K562 (cell line): ENCODE measurements at regions not wholly inside any gene's neighbourhood (a gene's known extent, or its start where the extent isn't known, plus 50 kb on each side); places are given as distances from the start of the nearest gene placed in this dataset.

Source experiments
- ATAC-seq: fragments of 200-7000 bp; cut with Tn5 transposase; 3 replicates; pipeline ENCODE4 v1.9.1; 2020; ENCODE audit warnings: moderate library complexity
- BruUV-seq: library from RNA; stranded (reverse); fragments of 400-500 nt; replicated peaks from 2 replicates; lab custom pipeline; 2021; lab: Mats Ljungman, UMichigan
- CTCF ChIA-PET: fragments of 300-600 bp; formaldehyde crosslinking; extraction: SDS; loops from one replicate; lab custom pipeline; 2021; ENCODE audit warnings: low intra/inter-chr PET ratio; lab: Yijun Ruan, JAX
- POLR2A ChIA-PET: fragments of 300-600, 350-650 bp; sonication (Branson Sonifier 250); formaldehyde crosslinking; extraction: SDS; loops from one replicate; lab custom pipeline; 2021; ENCODE audit warnings: antibody characterized with exemption, inconsistent platforms; lab: Yijun Ruan, JAX
- DNase-seq, 4 experiments: peaks; one replicate each; pipeline versions ENCODE4 v3.0.0 to v3.0.0-alpha.2; 2011 to 2018; ENCODE audit warnings: low spot score in 3 of 4, mixed read lengths in 3 of 4; ENCODE audit errors: extremely low read depth in 1 of 4
- FAIRE-seq: peaks from 2 replicates; lab custom pipeline; 2011; peaks lifted over from hg19 to GRCh38; lab: Jason Lieb, UNC
- H2AFZ ChIP-seq: 2 replicates; pipeline ENCODE4 v1.6.0; 2011; ENCODE audit warnings: low read depth, low read length, control low read depth, inconsistent platforms
- H3K27ac ChIP-seq: fragments of 200-600 bp; 3 replicates; pipeline ENCODE4 v1.8.0; 2011; ENCODE audit warnings: low read depth, mild to moderate bottlenecking, control low read depth, inconsistent platforms, low read length, moderate library complexity, mixed read lengths; ENCODE audit errors: extremely low read depth
- H3K27me3 ChIP-seq, 2 experiments: fragments of 300-600 bp in 1 of 2; 2 replicates in 1 of 2; 3 replicates in 1 of 2; pipeline versions ENCODE4 v1.6.0 to v1.8.0; 2011; ENCODE audit warnings: inconsistent platforms in 2 of 2, low read length in 2 of 2, mild to moderate bottlenecking in 1 of 2, mixed read lengths in 1 of 2, moderate library complexity in 1 of 2; ENCODE audit not compliant: control insufficient read depth in 2 of 2, insufficient read depth in 2 of 2
- H3K36me3 ChIP-seq: fragments of 300-600 bp; 3 replicates; pipeline ENCODE4 v1.8.0; 2011; ENCODE audit warnings: mild to moderate bottlenecking, low read length, inconsistent platforms; ENCODE audit not compliant: control insufficient read depth, insufficient read depth
- H3K4me1 ChIP-seq, 2 experiments: fragments of 200-600 bp in 1 of 2; replicated peaks in 1 of 2; 2 replicates in 1 of 2; 3 replicates in 1 of 2; pipeline versions ENCODE4 v1.5.1 to v1.8.0; 2011; ENCODE audit warnings: inconsistent platforms in 2 of 2, low read length in 2 of 2, mild to moderate bottlenecking in 1 of 2, mixed read lengths in 1 of 2, moderate library complexity in 1 of 2; ENCODE audit not compliant: control insufficient read depth in 2 of 2, insufficient read depth in 2 of 2
- H3K4me2 ChIP-seq: 2 replicates; pipeline ENCODE4 v1.6.1; 2011; ENCODE audit warnings: low read length, control low read depth, inconsistent platforms, mixed read lengths; ENCODE audit not compliant: insufficient read depth
- H3K4me3 ChIP-seq: fragments of 200-600 bp; sonication (generic), shearing (Covaris generic); 2 replicates; pipeline ENCODE4 v1.5.1; 2016; ENCODE audit warnings: control low read depth, inconsistent platforms
- H3K79me2 ChIP-seq: fragments of 200-600 bp; 3 replicates; pipeline ENCODE4 v1.8.0; 2011; ENCODE audit warnings: low read length, inconsistent platforms; ENCODE audit not compliant: control insufficient read depth, insufficient read depth
- H3K9ac ChIP-seq, 2 experiments: 2 replicates each; pipeline versions ENCODE4 v1.6.0 to v1.6.1; 2011; ENCODE audit warnings: low read depth in 2 of 2, low read length in 2 of 2, control low read depth in 1 of 2, inconsistent platforms in 1 of 2, mild to moderate bottlenecking in 1 of 2, mixed read lengths in 1 of 2; ENCODE audit not compliant: insufficient read depth in 1 of 2
- H3K9me1 ChIP-seq: one replicate; pipeline ENCODE4 v1.6.0; 2011; ENCODE audit warnings: inconsistent platforms, mild to moderate bottlenecking, low read length, moderate library complexity; ENCODE audit not compliant: control insufficient read depth, insufficient read depth
- H3K9me3 ChIP-seq: replicated peaks from 2 replicates; pipeline ENCODE4 v1.5.1; 2011; ENCODE audit warnings: low read depth, low read length, inconsistent platforms; ENCODE audit not compliant: control insufficient read depth, insufficient read depth
- H4K20me1 ChIP-seq: replicated peaks from 2 replicates; pipeline ENCODE4 v1.6.1; 2011; ENCODE audit warnings: low read length, inconsistent platforms, mixed read lengths; ENCODE audit not compliant: control insufficient read depth, insufficient read depth
- E2F6 ChIP-seq, 2 experiments: IDR thresholded peaks; 2 replicates each; pipeline ENCODE4 v1.6.1; 2011; ENCODE audit warnings: borderline replicate concordance in 1 of 2, control low read depth in 1 of 2, low read depth in 1 of 2, low read length in 1 of 2, mild to moderate bottlenecking in 1 of 2, mixed read lengths in 1 of 2, moderate library complexity in 1 of 2; ENCODE audit not compliant: insufficient read depth in 1 of 2, insufficient read length in 1 of 2, poor library complexity in 1 of 2, severe bottlenecking in 1 of 2; ENCODE audit errors: extremely low read depth in 1 of 2
- EP400 ChIP-seq: fragments of 450-650 bp; IDR thresholded peaks from 2 replicates; pipeline ENCODE4 v1.6.1; 2017; ENCODE audit warnings: antibody characterized with exemption, mild to moderate bottlenecking, moderate library complexity
- ESRRA ChIP-seq: fragments of 450-650 bp; IDR thresholded peaks from 2 replicates; pipeline ENCODE4 v1.6.1; 2014; ENCODE audit warnings: low read depth, mild to moderate bottlenecking, moderate library complexity, borderline replicate concordance
- MYC ChIP-seq, 2 experiments: fragments of 250-450 bp in 1 of 2; sonication (Bioruptor Pico) in 1 of 2; IDR thresholded peaks; 2 replicates each; pipeline versions ENCODE4 v1.5.1 to v1.6.1; 2012 to 2021; ENCODE audit warnings: low read depth in 2 of 2, borderline replicate concordance in 1 of 2, improper control_type of control experiment in 1 of 2, low read length in 1 of 2, mild to moderate bottlenecking in 1 of 2, moderate library complexity in 1 of 2
- PBX2 ChIP-seq, 2 experiments: IDR thresholded peaks in 1 of 2; conservative IDR thresholded peaks in 1 of 2; 2 replicates each; pipeline ENCODE4 v1.6.1; 2016; ENCODE audit warnings: low read depth in 2 of 2, mild to moderate bottlenecking in 1 of 2, missing compliant biosample characterization in 1 of 2, missing genetic modification characterization in 1 of 2, moderate library complexity in 1 of 2
- PKNOX1 ChIP-seq: fragments of 450-650 bp; IDR thresholded peaks from 2 replicates; pipeline ENCODE4 v1.6.1; 2016
- SIX5 ChIP-seq, 2 experiments: IDR thresholded peaks; 2 replicates each; pipeline ENCODE4 v1.6.1; 2011; ENCODE audit warnings: low read length in 2 of 2, borderline replicate concordance in 1 of 2, low read depth in 1 of 2, mild to moderate bottlenecking in 1 of 2, moderate library complexity in 1 of 2; ENCODE audit not compliant: insufficient read depth in 1 of 2
- TAF1 ChIP-seq: IDR thresholded peaks from 2 replicates; pipeline ENCODE4 v1.6.1; 2011; ENCODE audit warnings: mild to moderate bottlenecking, low read length, moderate library complexity; ENCODE audit not compliant: insufficient read depth, control insufficient read depth, severe bottlenecking; ENCODE audit errors: extremely low read depth
- THRA ChIP-seq: fragments of 450-650 bp; IDR thresholded peaks from 2 replicates; pipeline ENCODE4 v1.6.1; 2017; ENCODE audit warnings: mild to moderate bottlenecking, moderate library complexity
- YY1 ChIP-seq, 3 experiments: IDR thresholded peaks; 2 replicates each; pipeline ENCODE4 v1.6.1; 2011; ENCODE audit warnings: low read length in 2 of 3, mild to moderate bottlenecking in 2 of 3, moderate library complexity in 2 of 3, borderline replicate concordance in 1 of 3, control low read depth in 1 of 3, low read depth in 1 of 3; ENCODE audit not compliant: insufficient read depth in 3 of 3, insufficient replicate concordance in 2 of 3, control insufficient read depth in 1 of 3, insufficient read length in 1 of 3; ENCODE audit errors: extremely low read depth in 1 of 3
- ZEB2 ChIP-seq: fragments of 450-650 bp; IDR thresholded peaks from 2 replicates; pipeline ENCODE4 v1.6.1; 2016
- ZNF354B ChIP-seq: fragments of 250-450 bp; sonication (Bioruptor Pico); IDR thresholded peaks from 2 replicates; pipeline ENCODE4 v1.4.0; 2020
- ZNF507 ChIP-seq: conservative IDR thresholded peaks from 2 replicates; pipeline ENCODE4 v1.6.1; 2017; ENCODE audit warnings: missing genetic modification characterization, missing compliant biosample characterization
- WGBS: fragments of 100-300 bp; shearing (Covaris generic); methylation state at CpG from one replicate; pipeline ENCODE4 v1.1.6; 2016; ENCODE audit warnings: low coverage, mixed read lengths; ENCODE audit not compliant: insufficient coverage; ENCODE audit errors: missing lambda C conversion rate; 5-methylcytosine and 5-hydroxymethylcytosine counted together
- in situ Hi-C: fragments of 300-500 bp; cut with MboI; formaldehyde crosslinking; loops from 4 replicates; pipeline ENCODE4 v1.15.0; 2018; ENCODE audit warnings: inconsistent platforms, mixed read lengths
- intact Hi-C: fragments of 100-400 bp; cut with micrococcal nuclease; formaldehyde crosslinking; loops from 2 replicates; pipeline ENCODE4 v1.14.2; 2022

GRCh38 chr10:35700487-35700882, 58.4 kb upstream of the FZD8 start:
- H3K4me3 ChIP-seq, result no peak overlapping the region
- peaks cover 0 to 9% of the 10 kb centered on the region in 2 experiments; a peak in 1 of 5 replicates for H3K27me3 ChIP-seq
- intact Hi-C loops (loop anchor here (10.0 kb wide), 1 partner anchor 64 kb away; no protein-coding TSS in a partner anchor), in situ Hi-C loops (no loop called here)
- no peak overlapping the region for H3K9ac ChIP-seq
- WGBS, result 3% methylated on average over 12 of the region's 12 CpGs
- CTCF ChIA-PET, result no interaction called here
- H3K36me3 ChIP-seq, result no peaks in the 10 kb centered on the region
- no peaks in the 10 kb centered on the region for H3K79me2 ChIP-seq
- H2AFZ ChIP-seq, result peak overlapping the region; percentile 64; the same call in 1 of the 2 replicates
- DNase-seq, result peak in 1 of 4 experiments; percentile 25
- no peak for FAIRE-seq
- no peaks in the 10 kb centered on the region for H4K20me1 ChIP-seq
- no peak overlapping the region for H3K27ac ChIP-seq
- no peaks in the 10 kb centered on the region for H3K9me3 ChIP-seq
- POLR2A ChIA-PET, result no interaction called here
- peak; percentile 73 for ATAC-seq
- H3K4me2 ChIP-seq, result peak overlapping the region; percentile 38; the same call in 1 of the 2 replicates
- no peaks in the 10 kb centered on the region for H3K4me1 ChIP-seq
- H3K9me1 ChIP-seq, result no peaks in the 10 kb centered on the region
- BruUV-seq, result no TSS peak
- 0 out of 2 replicates have a peak, but pooled peaks have one; percentile 49 for TF ChIP-seq MYC (IDR thresholded peaks at IDR 0.05; ENCODE audit: low read depth, low read length)
- no peak for TF ChIP-seq MYC (CRISPR knock-in tag; IDR thresholded peaks at IDR 0.05; ENCODE audit: borderline replicate concordance, low read depth)
- TF ChIP-seq PKNOX1, result peak; percentile 86
- no peak for TF ChIP-seq SIX5 (IDR thresholded peaks at IDR 0.05; ENCODE audit: borderline replicate concordance in 1 of 2, insufficient read depth in 1 of 2, low read depth in 1 of 2, low read length in 2 of 2)
- no peak for TF ChIP-seq ZEB2
- no peak for TF ChIP-seq PBX2 (CRISPR knock-in tag; IDR thresholded peaks at IDR 0.05; ENCODE audit: low read depth)
- TF ChIP-seq PBX2 (tag; conservative IDR thresholded peaks at IDR 0.05; ENCODE audit: low read depth), result 0 out of 2 replicates have a peak, but pooled peaks have one; percentile 33
- TF ChIP-seq ZNF507 (tag), result no peak
- TF ChIP-seq THRA, result peak; percentile 60
- peak in 1 of 2 experiments; percentile 11 for TF ChIP-seq E2F6 (IDR thresholded peaks at IDR 0.05; ENCODE audit: borderline replicate concordance in 1 of 2, extremely low read depth in 1 of 2, insufficient read depth in 1 of 2, insufficient read length in 1 of 2, low read depth in 1 of 2, low read length in 1 of 2, poor library complexity in 1 of 2, severe bottlenecking in 1 of 2)
- 0 out of 2 replicates have a peak, but pooled peaks have one; percentile 15 for TF ChIP-seq EP400
- TF ChIP-seq ESRRA, result peak; percentile 92; the same call in 1 of the 2 replicates
- TF ChIP-seq TAF1, result no peak
- TF ChIP-seq ZNF354B (CRISPR knock-in tag), result no peak
- TF ChIP-seq YY1 (IDR thresholded peaks at IDR 0.05; ENCODE audit: borderline replicate concordance in 1 of 3, control insufficient read depth in 1 of 3, extremely low read depth in 1 of 3, insufficient read depth in 3 of 3, insufficient read length in 1 of 3, insufficient replicate concordance in 2 of 3, low read depth in 1 of 3, low read length in 2 of 3), result peak in 1 of 3 experiments; percentile 76
